ENCODE measurements at regions not wholly inside any gene's neighbourhood (a gene's known extent, or its start where the extent isn't known, plus 50 kb on each side); places are given as distances from the start of the nearest gene placed in this dataset.

DNA sequence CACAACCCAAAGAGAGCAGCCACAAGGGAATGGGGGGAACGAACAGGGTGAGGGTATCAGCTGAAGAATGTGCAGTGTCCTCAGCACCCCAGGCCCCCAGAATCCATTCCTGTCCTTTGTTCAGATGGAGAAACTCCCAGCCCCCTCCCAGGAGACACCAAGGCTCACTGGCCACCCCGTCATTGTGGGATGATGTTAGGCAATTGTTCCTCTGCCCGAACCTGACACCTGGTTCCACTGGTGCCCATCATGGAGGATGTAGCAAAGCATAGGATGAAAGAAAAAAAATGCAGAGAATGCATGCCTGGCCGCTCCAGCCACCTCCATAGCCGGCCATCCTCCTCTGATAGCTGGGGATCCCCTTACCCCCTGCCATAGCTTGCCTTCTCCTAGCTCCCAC, 197.3 kb upstream of the TWIST2 start:
- DNase-seq (ENCODE audit: low read depth in 4 of 4, low spot score in 3 of 4) = no peak

DNA sequence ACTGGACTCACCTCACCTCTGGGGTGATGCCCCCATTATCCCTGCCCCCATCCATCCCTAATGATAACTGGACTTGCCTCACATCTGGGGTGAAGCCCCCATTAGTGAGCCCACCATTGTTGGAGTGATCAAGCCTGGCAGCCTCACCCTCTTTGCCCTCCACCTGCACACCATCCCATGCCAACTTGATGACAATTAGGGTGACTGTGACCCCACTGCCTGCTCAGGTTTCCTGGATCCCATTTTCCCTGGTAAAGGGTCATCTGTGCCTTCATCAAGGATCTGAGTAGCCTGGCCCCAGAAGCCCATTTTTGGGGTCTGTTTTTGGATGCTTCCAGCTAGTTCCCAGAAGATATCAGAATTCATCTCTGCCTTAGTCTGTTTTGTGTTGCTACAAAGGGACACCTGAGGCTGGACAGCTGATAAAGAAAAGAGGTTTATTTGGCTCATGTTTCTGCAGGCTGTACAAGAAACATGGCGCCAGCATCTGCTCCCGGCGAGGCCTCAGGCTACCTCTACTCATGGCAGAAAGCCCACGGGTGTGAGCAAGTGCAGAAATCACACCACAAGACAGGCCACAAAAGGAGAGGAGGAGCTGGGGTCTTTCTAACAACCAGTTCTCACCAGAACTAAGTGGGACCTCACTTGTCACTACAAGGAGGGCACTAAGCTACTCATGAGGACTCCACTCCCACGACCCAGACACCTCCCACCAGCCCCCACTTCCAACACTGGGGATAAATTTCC, 196.4 kb upstream of the TWIST2 start:
- DNase-seq (ENCODE audit: low read depth in 4 of 4, low spot score in 3 of 4) = no peak

DNA sequence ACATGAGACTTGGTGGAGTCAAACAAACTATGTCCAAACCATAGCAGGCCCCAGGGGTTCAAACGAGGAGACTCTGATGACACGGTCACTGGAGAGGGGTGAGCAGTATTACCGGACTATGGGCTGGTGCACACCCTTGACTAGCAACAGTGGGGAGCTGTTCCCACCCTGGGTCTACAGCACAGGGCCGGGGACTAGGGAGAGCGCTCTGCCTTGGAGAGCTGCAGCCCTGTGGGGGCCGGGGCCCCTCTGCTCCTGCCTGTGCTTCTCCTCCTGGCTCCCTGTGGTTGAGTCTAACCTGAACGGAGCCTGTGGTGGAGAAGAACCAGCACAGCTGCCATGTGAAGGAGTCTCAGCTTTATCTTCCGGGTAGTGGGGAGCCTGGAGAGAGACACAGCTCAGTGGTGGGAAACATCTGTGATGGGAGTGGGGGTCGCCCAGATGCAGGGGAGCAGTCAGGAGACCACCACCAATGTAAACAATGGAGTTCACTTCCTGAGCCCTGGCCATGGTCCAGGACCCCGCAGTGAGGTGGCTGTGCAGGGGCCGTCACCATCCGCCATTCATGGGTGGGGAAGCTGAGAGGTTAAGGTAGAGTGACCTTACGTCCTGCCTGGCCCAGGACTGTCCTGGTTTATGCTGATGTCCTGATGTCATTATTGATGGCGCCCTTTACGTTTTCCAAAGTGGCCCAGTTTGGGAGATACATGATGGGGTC, 195.7 kb upstream of the TWIST2 start:
- no peak for DNase-seq (ENCODE audit: low read depth in 4 of 4, low spot score in 3 of 4)

DNA sequence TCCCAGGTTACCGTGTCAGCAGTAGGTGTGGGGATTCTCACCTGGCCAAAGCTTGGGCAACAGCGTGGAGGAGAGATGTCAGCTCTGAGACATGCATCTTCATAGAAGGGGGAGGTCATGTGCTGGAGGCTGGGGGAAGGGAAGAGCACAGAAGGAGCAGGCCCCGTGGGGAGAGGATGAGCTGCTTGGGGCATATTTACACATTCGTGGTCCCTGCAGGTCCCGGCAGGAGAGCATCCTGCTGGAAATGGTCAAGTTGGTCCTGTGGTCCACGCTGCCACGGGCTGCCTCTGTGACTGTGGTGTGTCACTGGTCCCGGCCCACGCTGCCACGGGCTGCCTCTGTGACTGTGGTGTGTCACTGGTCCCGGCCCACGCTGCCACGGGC, 195.1 kb upstream of the TWIST2 start:
- no peak for DNase-seq (ENCODE audit: low read depth in 4 of 4, low spot score in 3 of 4)

DNA sequence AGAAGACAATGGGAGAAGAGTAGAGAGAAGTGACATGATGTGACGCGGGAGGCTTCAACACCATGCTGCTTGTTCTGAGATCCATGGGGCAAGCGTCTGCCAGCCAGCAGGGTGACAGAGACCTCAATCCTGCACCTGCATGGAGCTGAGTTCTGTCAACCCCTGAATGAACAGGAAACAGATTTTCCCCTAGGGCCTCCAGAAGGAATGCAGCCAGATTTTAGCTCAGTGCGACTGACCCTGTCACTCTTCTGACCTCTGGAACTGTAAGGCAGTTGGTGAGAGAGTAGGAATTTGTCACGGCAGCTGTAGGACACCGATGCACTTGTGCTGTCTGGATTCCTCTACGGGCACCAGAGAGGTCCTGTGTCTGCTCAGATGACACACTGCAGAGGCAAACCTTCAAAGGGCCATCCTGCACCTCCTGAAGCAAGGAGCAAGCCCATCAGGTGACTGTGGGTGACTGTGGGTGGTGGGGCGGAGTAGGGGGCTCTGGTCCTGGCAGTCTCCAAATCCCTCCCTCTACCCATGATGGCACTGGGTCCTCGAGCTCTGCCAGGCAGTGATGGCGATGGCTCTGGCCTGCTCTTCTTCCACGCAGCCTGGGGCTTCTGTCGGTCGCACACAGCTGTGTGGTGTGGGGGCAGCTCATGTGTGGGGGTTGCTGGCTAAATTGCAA, 194.3 kb upstream of the TWIST2 start:
- DNase-seq (ENCODE audit: low read depth in 4 of 4, low spot score in 3 of 4) = no peak

DNA sequence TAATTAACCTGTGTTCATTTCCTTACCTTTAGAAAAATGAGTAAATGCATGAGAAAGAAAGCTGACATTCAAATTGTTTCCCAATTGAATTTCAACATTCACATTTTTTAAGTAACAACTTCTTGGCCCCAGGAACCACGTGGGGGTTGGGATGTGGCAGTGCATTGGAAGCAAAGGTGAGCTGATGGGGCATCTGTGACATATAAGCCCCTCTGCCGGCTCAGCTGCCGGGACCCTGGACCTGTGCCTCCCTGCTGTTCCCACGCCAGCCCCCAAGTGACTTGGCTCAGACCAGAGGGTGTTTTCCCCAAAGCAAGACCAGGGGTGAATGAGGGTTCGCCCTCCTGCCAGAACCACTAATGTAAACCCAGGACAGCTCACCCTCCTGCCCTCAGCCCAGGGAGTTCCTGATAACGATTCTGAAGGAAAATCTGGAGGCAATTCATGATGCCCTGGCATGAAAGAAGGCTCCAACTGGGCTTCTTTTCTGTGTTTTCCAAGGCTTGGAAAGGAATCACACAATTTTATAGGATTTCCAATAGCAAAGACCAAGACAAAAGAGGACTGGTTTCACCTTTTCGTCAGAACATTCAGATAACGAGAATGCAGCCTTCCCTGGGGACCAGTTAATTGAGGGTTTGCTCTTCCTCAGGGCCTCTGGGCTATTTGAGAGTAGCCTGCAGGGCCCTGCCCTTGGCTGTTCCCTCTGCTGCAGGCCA, 193.2 kb upstream of the TWIST2 start:
- DNase-seq (ENCODE audit: low read depth in 4 of 4, low spot score in 3 of 4) = no peak

DNA sequence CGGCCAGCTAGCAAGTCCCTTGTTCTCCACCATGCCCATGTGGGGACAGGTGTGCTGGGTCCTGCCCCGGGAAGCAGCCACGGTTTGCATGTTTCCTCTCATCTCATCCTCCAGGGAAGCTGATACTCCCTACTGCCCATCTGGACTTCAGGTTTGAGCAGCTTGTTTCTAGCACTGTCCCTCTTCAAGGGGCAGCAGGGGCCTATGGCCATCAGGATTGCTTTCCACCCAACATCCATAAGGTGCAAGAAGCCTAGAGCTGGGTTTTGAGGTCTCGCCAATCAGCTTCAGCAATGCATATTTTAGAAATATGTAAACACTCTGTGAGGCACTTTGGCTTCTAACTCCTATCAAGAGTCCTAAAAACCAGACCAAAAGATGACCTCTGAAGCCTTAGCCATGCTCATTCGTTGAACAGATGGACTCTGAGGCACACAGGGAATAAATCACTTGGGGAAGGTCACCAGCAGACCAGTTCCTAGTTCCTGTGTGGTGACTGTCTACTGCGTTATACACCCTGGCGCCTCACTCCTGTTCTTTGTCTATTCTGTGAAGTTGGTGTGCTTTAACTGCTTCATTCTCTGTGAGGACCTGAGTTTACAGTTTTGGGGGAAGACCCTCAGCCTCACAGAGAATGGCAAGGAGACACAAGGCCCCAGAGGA, 192.6 kb upstream of the TWIST2 start:
- no peak for DNase-seq (ENCODE audit: low read depth in 4 of 4, low spot score in 3 of 4)

DNA sequence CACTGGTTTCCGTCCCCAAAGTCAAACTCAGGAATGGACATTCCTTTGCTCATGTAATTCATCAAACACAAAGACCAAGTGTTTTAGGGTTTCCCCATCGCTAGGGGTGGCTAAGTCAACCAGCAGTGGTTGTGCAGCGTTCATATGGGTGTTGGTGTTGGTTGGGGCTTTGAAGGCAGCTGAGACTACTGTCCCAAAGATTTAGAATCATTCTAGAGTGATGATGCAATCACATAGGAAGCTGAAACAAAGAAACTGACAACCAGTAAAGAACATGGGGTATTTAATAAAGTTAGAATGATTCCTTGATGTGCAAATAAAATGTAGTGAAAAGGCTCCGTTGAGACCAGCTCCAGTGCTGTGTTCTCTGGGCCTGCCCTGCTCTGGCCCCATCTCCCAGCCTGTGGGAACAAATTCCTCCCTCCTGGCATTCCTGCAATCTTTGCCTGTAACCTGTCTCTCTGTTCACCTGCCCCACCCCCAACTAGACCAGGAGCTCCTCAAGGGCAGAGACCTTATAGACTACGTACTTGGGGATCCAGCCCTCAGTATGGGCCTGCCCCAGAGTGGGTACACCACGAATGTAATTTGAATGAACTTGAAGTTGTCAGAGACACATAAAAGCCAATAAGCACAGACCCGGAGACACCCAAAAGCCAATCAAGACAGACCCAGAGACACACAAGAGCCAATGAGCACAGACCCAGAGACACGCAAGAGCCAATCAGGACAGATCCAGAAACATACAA, 191.7 kb upstream of the TWIST2 start:
- DNase-seq (ENCODE audit: low read depth in 4 of 4, low spot score in 3 of 4) = no peak

DNA sequence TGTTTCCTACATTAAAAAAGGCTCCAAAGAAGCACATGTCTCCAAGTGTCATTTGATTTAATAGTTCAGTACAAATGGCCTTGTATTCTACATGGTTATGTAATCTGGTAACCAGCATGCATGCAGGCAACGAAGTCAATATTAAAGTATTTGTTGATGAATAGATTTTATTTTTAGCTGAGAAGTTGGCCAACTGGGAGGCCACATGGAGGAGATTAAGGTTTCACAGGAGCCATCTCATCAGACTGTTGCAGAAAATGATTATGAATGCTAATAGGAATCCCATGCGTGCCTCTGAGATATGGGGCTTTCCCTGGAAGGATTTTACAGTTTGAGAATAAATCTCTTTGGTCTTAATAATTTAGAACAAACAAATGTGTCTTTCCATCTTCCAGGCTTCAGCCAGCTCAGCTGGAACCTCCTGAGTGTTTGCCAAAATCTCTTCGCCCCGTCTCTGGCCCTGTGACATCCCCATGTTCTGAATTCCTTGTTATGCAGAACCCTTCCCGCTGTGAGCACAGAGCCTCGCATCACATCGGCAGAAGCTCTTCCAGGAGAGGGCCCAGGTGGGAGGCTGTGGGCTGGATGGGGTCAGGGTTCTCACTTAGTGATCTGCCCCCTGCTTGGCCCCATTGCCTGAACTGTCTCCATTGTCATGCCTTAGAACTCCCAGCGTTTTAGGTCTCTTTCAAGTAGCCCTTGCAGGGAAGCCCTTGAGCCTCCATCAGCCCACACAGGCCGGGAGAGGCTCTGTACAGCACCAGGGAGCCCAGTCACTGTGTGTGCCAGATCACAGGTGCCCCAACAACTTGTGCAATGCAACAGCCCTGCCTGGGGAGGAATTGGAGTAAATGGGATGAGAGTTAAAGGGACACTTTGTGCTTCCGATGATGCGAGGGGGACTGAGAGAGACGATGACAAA, 190.5 kb upstream of the TWIST2 start:
- no peak for DNase-seq (ENCODE audit: low read depth in 4 of 4, low spot score in 3 of 4)

DNA sequence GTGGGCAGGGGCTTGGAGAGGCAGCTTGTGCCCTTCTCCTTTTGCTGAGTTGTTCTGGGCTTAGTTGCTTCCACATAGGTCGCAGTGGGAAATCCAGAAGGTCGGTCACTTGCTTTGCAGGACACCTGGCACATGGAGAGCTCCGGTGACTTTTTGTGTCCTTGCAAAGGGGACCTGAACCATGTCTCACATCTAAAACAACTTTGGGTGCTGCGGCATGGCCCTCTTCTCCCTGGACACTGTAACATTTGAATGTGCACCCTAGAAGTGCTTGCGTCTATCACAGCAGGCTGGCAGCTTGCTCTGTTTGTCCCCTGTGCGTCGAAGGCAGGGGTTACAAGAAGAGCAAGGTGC, 189.9 kb upstream of the TWIST2 start:
- no peak for DNase-seq (ENCODE audit: low read depth in 4 of 4, low spot score in 3 of 4)

DNA sequence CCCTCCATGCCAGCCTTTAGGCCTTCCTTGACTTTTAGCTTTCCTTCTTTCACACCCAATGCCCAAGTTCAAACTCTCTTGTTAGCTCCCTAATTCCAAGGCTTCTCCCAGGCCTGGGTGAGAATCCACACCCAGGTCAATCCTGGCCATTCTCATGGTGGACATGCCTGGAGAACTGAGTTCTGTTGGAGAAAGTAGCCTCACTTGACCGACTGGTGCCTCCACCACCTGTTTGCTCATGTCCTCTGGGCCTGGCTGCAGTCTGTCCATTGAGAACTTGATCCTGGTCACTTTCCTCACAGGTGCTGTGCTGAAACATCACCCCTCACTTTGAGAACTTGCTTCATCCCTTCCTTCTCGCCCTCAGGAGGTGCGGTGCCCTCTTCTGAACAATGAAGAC, 189.1 kb upstream of the TWIST2 start:
- no peak for DNase-seq (ENCODE audit: low read depth in 4 of 4, low spot score in 3 of 4)

DNA sequence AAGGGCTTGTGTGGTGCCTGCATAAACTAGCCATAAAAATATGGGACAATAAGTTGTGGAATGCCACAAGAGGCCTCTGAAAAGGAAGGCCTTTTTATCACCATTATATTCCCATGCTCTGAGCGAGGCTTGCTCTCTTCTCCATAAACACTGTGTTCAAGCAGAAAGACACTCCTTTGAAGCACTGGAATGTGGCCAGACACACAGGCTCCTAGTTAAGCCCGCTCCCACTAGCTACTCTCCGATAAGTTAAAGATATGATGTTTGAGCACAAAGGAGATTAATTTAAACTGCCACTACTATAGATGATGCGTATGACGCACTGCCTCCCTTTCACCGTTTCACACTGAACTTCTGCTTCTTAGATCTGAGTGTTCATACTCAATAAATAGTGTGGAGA, 188.7 kb upstream of the TWIST2 start:
- DNase-seq (ENCODE audit: low read depth in 4 of 4, low spot score in 3 of 4) = no peak

DNA sequence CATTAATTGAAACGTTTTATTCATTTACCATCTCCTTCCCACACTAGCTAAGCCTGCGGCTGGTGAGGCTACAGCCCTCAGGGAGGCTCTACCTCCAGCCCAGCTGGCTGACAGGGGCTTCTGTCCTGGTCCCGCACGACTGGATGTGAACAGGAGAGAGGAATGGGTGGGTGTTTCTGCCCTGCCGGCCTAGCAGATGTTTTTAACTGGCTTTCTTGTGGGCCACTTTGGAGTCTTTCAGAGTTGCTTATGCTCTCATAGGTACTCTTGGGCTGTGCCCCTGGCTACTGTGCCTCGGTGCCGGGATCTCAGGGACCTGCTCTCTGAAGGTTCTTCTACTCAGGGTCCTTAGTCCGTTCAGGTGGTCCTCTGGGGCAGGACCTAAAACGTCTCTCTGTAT, 184.3 kb upstream of the TWIST2 start:
- no peak for DNase-seq (ENCODE audit: low read depth in 4 of 4, low spot score in 3 of 4)

DNA sequence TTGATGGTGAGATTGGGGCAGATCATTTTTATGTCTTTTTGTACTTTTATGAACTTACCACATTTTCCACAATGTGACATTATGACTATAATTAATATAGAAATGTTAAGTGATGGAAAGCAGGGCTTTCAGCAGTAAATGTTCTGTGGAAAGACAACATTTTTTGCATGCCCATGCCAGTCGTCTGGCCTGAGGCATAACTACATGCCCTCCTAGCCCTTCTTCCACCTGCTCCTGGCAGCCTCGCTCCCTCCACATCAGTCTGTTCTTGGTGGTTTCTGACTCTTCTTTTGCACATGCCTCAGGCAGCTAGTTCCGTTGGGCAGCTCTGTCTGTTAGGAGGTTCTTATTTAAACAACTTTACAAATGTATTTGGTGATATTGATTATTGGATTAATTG, 182.0 kb upstream of the TWIST2 start:
- no peak for DNase-seq (ENCODE audit: low read depth in 4 of 4, low spot score in 3 of 4)

DNA sequence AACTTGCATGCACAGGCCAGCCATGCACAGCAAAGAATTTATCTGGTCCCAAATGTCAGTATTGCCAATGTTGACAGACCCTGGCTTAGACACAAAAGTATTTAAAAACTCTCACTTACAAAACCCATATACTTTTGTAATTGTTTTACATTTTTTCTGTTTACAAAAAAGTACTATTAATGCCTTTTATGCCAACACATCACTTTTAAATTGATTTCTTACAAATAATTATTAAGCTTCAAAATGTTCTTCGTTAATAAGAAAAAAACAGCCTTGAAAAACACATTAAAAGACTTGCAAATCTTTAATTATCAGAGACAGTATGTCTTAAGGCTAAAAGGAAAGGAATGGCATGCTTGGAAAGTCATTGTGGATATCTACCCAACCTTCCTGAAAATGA, 181.3 kb upstream of the TWIST2 start:
- no peak for DNase-seq (ENCODE audit: low read depth in 4 of 4, low spot score in 3 of 4)

DNA sequence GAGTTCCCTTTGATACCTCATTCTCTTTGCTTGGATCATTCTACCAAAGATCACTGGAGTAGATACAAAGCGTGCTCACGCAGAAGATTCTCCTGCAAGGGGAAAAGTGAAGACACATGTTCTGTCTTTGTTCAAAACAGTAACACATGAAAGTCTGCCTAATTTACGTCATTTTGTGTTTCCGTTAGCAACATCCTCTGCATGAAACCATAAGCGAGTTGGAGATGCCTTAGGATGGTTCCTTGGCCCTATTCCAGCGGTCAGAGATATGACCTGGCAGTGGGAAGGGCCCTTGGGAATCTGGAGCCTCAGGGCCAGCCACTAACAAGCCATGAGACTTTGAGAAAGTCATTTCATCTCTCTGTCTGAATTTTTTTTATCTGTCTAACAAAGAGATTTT, 180.9 kb upstream of the TWIST2 start:
- no peak for DNase-seq (ENCODE audit: low read depth in 4 of 4, low spot score in 3 of 4)

DNA sequence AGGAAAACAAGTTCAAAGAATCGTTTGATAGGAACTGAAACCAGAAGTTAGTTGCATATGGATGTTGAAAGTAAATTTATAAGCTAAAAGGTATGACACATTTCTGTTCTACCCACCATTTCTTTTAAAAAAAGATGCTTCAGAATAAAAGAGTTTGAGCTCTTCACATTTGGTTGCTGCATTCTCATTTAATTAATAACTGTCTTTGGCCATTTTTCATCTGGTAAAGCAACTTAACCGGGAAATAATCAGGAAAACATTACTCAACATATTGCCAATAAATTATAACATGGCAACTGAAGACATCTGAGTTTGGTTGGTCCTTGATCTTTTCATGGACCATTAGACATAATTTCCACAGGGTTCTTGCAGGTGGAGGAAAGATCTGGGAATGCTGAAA, 180.2 kb upstream of the TWIST2 start:
- no peak for DNase-seq (ENCODE audit: low read depth in 4 of 4, low spot score in 3 of 4)

DNA sequence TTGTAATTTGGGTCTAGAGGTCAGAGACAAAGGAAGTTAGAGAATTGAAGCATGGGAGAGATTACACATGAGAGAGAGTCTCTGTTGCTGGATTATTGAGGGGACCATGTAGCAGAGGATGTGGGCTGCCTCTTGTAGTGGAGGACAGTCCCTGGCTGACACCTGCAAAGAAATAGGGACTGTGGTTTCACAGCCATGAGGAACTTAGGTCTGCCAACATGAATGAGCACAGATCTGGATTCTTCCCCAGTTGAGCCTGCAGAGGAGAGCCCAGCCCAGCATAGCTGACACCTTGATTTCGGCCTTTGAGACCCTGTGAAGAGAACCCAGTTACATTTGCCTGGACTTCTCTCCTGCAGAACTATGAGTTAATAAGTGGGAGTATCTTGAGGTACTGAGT, 179.5 kb upstream of the TWIST2 start:
- DNase-seq (ENCODE audit: low read depth in 4 of 4, low spot score in 3 of 4) = no peak

DNA sequence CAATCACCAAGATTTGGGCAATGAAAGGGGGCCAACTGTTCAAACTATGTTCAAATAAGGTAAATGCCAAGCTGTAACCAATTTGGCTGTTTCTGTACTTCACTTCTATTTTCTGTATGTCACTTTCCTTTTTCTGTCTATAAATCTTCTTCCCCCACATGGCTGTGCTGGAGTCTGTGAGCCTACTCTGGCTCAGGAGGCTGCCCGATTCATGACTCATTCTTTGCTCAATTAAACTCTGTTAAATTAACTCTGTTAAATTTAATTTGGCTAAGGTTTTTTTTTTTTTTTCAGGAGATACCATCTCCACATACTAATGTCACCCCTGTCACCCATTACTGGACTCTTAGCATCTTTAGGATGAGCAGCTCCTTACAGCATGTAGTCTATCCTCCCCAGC, 178.8 kb upstream of the TWIST2 start:
- no peak for DNase-seq (ENCODE audit: low read depth in 4 of 4, low spot score in 3 of 4)
